SU-DHL-6 (cell line): ENCODE measurements at regions not wholly inside any gene's neighbourhood (a gene's known extent, or its start where the extent isn't known, plus 50 kb on each side); places are given as distances from the start of the nearest gene placed in this dataset.

Source experiments
- CTCF ChIP-seq: fragments of 200-600 bp; sonication (generic); IDR thresholded peaks from one replicate; pipeline ENCODE4 v1.5.1; 2017; ENCODE audit warnings: antibody characterized with exemption, mild to moderate bottlenecking, low read length, moderate library complexity; ENCODE audit not compliant: insufficient read depth, poor library complexity, severe bottlenecking
- EZH2phosphoT487 ChIP-seq: fragments of 200-600 bp; sonication (generic), shearing (Covaris generic); conservative IDR thresholded peaks from 2 replicates; pipeline ENCODE4 v1.6.1; 2018; ENCODE audit warnings: mild to moderate bottlenecking, antibody characterized with exemption, low read length, moderate library complexity, mixed read lengths

- TF ChIP-seq CTCF = no peak
- no peak for TF ChIP-seq EZH2phosphoT487
Observed at GRCh38 chr6:7000825-7001777, 106.7 kb upstream of the RREB1 start.
